Tibial nerve (tissue), 4 donors: ENCODE measurements at regions not wholly inside any gene's neighbourhood (a gene's known extent, or its start where the extent isn't known, plus 50 kb on each side); places are given as distances from the start of the nearest gene placed in this dataset.

Experiments used
- DNase-seq, 2 donors: peaks; one replicate each; pipeline ENCODE4 v3.0.0-alpha.2; 2019; ENCODE audit warnings: low spot score in 2 of 2
- H3K27ac ChIP-seq, 4 donors: fragments of 200-600 bp; sonication (generic) in 3 of 4; one replicate each; pipeline ENCODE4 v1.5.1; 2017 to 2019; ENCODE audit warnings: mild to moderate bottlenecking in 1 of 4
- H3K27me3 ChIP-seq, 2 donors: fragments of 200-600 bp; sonication (generic) in 1 of 2; one replicate each; pipeline versions ENCODE4 v1.5.1 to v1.6.0; 2017 to 2019
- H3K36me3 ChIP-seq, 3 donors: fragments of 200-600 bp; sonication (generic); one replicate each; pipeline ENCODE4 v1.5.1; 2018 to 2019
- H3K4me1 ChIP-seq, 4 donors: fragments of 200-600 bp; sonication (generic) in 3 of 4; one replicate each; pipeline ENCODE4 v1.5.1; 2017 to 2019
- H3K4me3 ChIP-seq, 4 donors: fragments of 200-600 bp; sonication (generic) in 3 of 4; one replicate each; pipeline ENCODE4 v1.5.1; 2017 to 2019; ENCODE audit warnings: mild to moderate bottlenecking in 1 of 4, moderate library complexity in 1 of 4
- H3K9me3 ChIP-seq, 4 donors: fragments of 200-600 bp; sonication (generic) in 3 of 4; one replicate each; pipeline ENCODE4 v1.5.1; 2017 to 2019
- CTCF ChIP-seq, 5 experiments: fragments of 200-600 bp in 3 of 5; fragments of 450-650 bp in 2 of 5; sonication (generic) in 3 of 5; IDR thresholded peaks; one replicate each; pipeline ENCODE4 v1.5.1; 2016 to 2019; ENCODE audit warnings: antibody characterized with exemption in 5 of 5, mild to moderate bottlenecking in 3 of 5, moderate library complexity in 2 of 5
- EP300 ChIP-seq, 2 donors: sonication (generic); formaldehyde crosslinking; IDR thresholded peaks; one replicate each; pipeline ENCODE4 v1.6.1; 2017; ENCODE audit warnings: antibody characterized with exemption in 2 of 2, mild to moderate bottlenecking in 1 of 2
- POLR2A ChIP-seq, 2 donors: fragments of 450-650 bp; IDR thresholded peaks; one replicate each; pipeline ENCODE4 v1.6.1; 2017; ENCODE audit warnings: antibody characterized with exemption in 2 of 2, mild to moderate bottlenecking in 2 of 2, moderate library complexity in 2 of 2
- WGBS, 2 donors: methylation state at CpG; one replicate each; pipeline ENCODE4 v1.1.5; 2018; 5-methylcytosine and 5-hydroxymethylcytosine counted together

- DNase-seq = no peak
- 36 to 56% methylated on average over 3 of the region's 3 CpGs for WGBS, 2 donors
- H3K27ac ChIP-seq = no peak overlapping the region
- TF ChIP-seq POLR2A (IDR thresholded peaks at IDR 0.05) = no peak
- TF ChIP-seq EP300 (IDR thresholded peaks at IDR 0.05) = no peak
- no peak for TF ChIP-seq CTCF (IDR thresholded peaks at IDR 0.05)
- peaks cover 0 to 7% (median 0%) of the 10 kb centered on the region in 4 donors for H3K9me3 ChIP-seq
- no peak overlapping the region for H3K4me3 ChIP-seq
- no peaks in the 10 kb centered on the region for H3K36me3 ChIP-seq
- no peaks in the 10 kb centered on the region for H3K4me1 ChIP-seq
- H3K27me3 ChIP-seq = no peaks in the 10 kb centered on the region
Observed at GRCh38 chr10:83824099-83824498, 315.2 kb upstream of the GHITM start.

GRCh38 chr10:83834096-83834495 is 305.2 kb upstream of the GHITM start:
- no peak for DNase-seq
- Histone ChIP-seq H3K27me3 (no peaks in the 10 kb centered on the region), H3K4me1 (no peaks in the 10 kb centered on the region), H3K36me3 (no peaks in the 10 kb centered on the region), H3K4me3 (no peak overlapping the region), H3K27ac (no peak overlapping the region), H3K9me3 (peaks cover 0 to 6% (median 0%) of the 10 kb centered on the region in 4 donors)
- WGBS, 2 donors = 77 to 93% methylated on average over 2 of the region's 2 CpGs
- TF ChIP-seq POLR2A (IDR thresholded peaks at IDR 0.05) (no peak), EP300 (IDR thresholded peaks at IDR 0.05) (no peak), CTCF (IDR thresholded peaks at IDR 0.05) (no peak)

- no peak overlapping the region for H3K4me3 ChIP-seq
- no peak for TF ChIP-seq POLR2A (IDR thresholded peaks at IDR 0.05)
- TF ChIP-seq EP300 (IDR thresholded peaks at IDR 0.05) = no peak
- no peak for TF ChIP-seq CTCF (IDR thresholded peaks at IDR 0.05)
- WGBS, 2 donors = 58 to 67% methylated on average over 3 of the region's 3 CpGs
- H3K36me3 ChIP-seq = no peaks in the 10 kb centered on the region
- no peak for DNase-seq
- H3K27me3 ChIP-seq = no peaks in the 10 kb centered on the region
- no peaks in the 10 kb centered on the region for H3K4me1 ChIP-seq
- H3K9me3 ChIP-seq = no peaks in the 10 kb centered on the region
- no peak overlapping the region for H3K27ac ChIP-seq
Observed at GRCh38 chr10:83835945-83836745, 303.2 kb upstream of the GHITM start.

GRCh38 chr10:83848677-83849076 is 290.6 kb upstream of the GHITM start:
- H3K27me3 ChIP-seq = no peaks in the 10 kb centered on the region
- WGBS, 2 donors = 79 to 80% methylated on average over 3 of the region's 3 CpGs
- H3K4me3 ChIP-seq = no peak overlapping the region
- H3K27ac ChIP-seq = no peak overlapping the region
- TF ChIP-seq CTCF (IDR thresholded peaks at IDR 0.05) = no peak
- no peak for TF ChIP-seq EP300 (IDR thresholded peaks at IDR 0.05)
- no peak for TF ChIP-seq POLR2A (IDR thresholded peaks at IDR 0.05)
- no peak for DNase-seq
- no peaks in the 10 kb centered on the region for H3K9me3 ChIP-seq
- no peaks in the 10 kb centered on the region for H3K4me1 ChIP-seq
- H3K36me3 ChIP-seq = no peaks in the 10 kb centered on the region

GRCh38 chr10:83849150-83849549 is 290.2 kb upstream of the GHITM start:
- H3K36me3 ChIP-seq = no peaks in the 10 kb centered on the region
- DNase-seq = no peak
- no peaks in the 10 kb centered on the region for H3K4me1 ChIP-seq
- no peak overlapping the region for H3K27ac ChIP-seq
- H3K9me3 ChIP-seq = no peaks in the 10 kb centered on the region
- no peak overlapping the region for H3K4me3 ChIP-seq
- H3K27me3 ChIP-seq = no peaks in the 10 kb centered on the region
- TF ChIP-seq CTCF (IDR thresholded peaks at IDR 0.05) (no peak), EP300 (IDR thresholded peaks at IDR 0.05) (no peak), POLR2A (IDR thresholded peaks at IDR 0.05) (no peak)
